ENCODE measurements at regions not wholly inside any gene's neighbourhood (a gene's known extent, or its start where the extent isn't known, plus 50 kb on each side); places are given as distances from the start of the nearest gene placed in this dataset.

GRCh38 chr19:31517224-31518180 lies 168.3 kb upstream of the TSHZ3 start:
- DNase-seq (ENCODE audit: insufficient read length, low spot score) (no peak), FAIRE-seq (no peak)
- no peak for TF ChIP-seq POLR2A (IDR thresholded peaks at IDR 0.05; ENCODE audit: low read depth, low read length)
- TF ChIP-seq POU2F2 (IDR thresholded peaks at IDR 0.05; ENCODE audit: low read depth, low read length): no peak
- TF ChIP-seq TAF1 (IDR thresholded peaks at IDR 0.05; ENCODE audit: low read depth, low read length): no peak
- TF ChIP-seq PAX5 (IDR thresholded peaks at IDR 0.05; ENCODE audit: insufficient read depth, low read length, severe bottlenecking): no peak
- TF ChIP-seq POLR2AphosphoS5 (IDR thresholded peaks at IDR 0.05; ENCODE audit: low read depth, low read length): no peak
- TF ChIP-seq SPI1 (IDR thresholded peaks at IDR 0.05; ENCODE audit: low read depth, low read length): no peak

GRCh38 chr19:31518216-31519020 lies 169.2 kb upstream of the TSHZ3 start:
- TF ChIP-seq SPI1 (IDR thresholded peaks at IDR 0.05; ENCODE audit: low read depth, low read length) (no peak), POLR2A (IDR thresholded peaks at IDR 0.05; ENCODE audit: low read depth, low read length) (no peak), POU2F2 (IDR thresholded peaks at IDR 0.05; ENCODE audit: low read depth, low read length) (no peak), POLR2AphosphoS5 (IDR thresholded peaks at IDR 0.05; ENCODE audit: low read depth, low read length) (no peak), PAX5 (IDR thresholded peaks at IDR 0.05; ENCODE audit: insufficient read depth, low read length, severe bottlenecking) (no peak), TAF1 (IDR thresholded peaks at IDR 0.05; ENCODE audit: low read depth, low read length) (no peak)
- FAIRE-seq: no peak
- no peak for DNase-seq (ENCODE audit: insufficient read length, low spot score)

GRCh38 chr19:31519256-31519655 lies 170.0 kb upstream of the TSHZ3 start:
- TF ChIP-seq POLR2A (IDR thresholded peaks at IDR 0.05; ENCODE audit: low read depth, low read length): no peak
- TF ChIP-seq POU2F2 (IDR thresholded peaks at IDR 0.05; ENCODE audit: low read depth, low read length): no peak
- no peak for TF ChIP-seq PAX5 (IDR thresholded peaks at IDR 0.05; ENCODE audit: insufficient read depth, low read length, severe bottlenecking)
- TF ChIP-seq POLR2AphosphoS5 (IDR thresholded peaks at IDR 0.05; ENCODE audit: low read depth, low read length): no peak
- no peak for TF ChIP-seq SPI1 (IDR thresholded peaks at IDR 0.05; ENCODE audit: low read depth, low read length)
- no peak for TF ChIP-seq TAF1 (IDR thresholded peaks at IDR 0.05; ENCODE audit: low read depth, low read length)
- FAIRE-seq (no peak), DNase-seq (ENCODE audit: insufficient read length, low spot score) (no peak)

- FAIRE-seq (no peak), DNase-seq (ENCODE audit: insufficient read length, low spot score) (no peak)
- no peak for TF ChIP-seq POLR2A (IDR thresholded peaks at IDR 0.05; ENCODE audit: low read depth, low read length)
Measured at GRCh38 chr19:31519908-31520307, 170.7 kb upstream of the TSHZ3 start.

GRCh38 chr19:31520633-31521032 lies 171.4 kb upstream of the TSHZ3 start:
- DNase-seq (ENCODE audit: insufficient read length, low spot score): no peak
- FAIRE-seq: no peak
- no peak for TF ChIP-seq POLR2A (IDR thresholded peaks at IDR 0.05; ENCODE audit: low read depth, low read length)
- TF ChIP-seq SPI1 (IDR thresholded peaks at IDR 0.05; ENCODE audit: low read depth, low read length): no peak
- no peak for TF ChIP-seq TAF1 (IDR thresholded peaks at IDR 0.05; ENCODE audit: low read depth, low read length)
- no peak for TF ChIP-seq PAX5 (IDR thresholded peaks at IDR 0.05; ENCODE audit: insufficient read depth, low read length, severe bottlenecking)
- TF ChIP-seq POLR2AphosphoS5 (IDR thresholded peaks at IDR 0.05; ENCODE audit: low read depth, low read length): no peak
- TF ChIP-seq POU2F2 (IDR thresholded peaks at IDR 0.05; ENCODE audit: low read depth, low read length): no peak

GRCh38 chr19:31525610-31526147 lies 176.4 kb upstream of the TSHZ3 start:
- FAIRE-seq (no peak), DNase-seq (ENCODE audit: insufficient read length, low spot score) (no peak)
- no peak for TF ChIP-seq POLR2A (IDR thresholded peaks at IDR 0.05; ENCODE audit: low read depth, low read length)
- no peak for TF ChIP-seq SPI1 (IDR thresholded peaks at IDR 0.05; ENCODE audit: low read depth, low read length)
- TF ChIP-seq TAF1 (IDR thresholded peaks at IDR 0.05; ENCODE audit: low read depth, low read length): no peak
- no peak for TF ChIP-seq POU2F2 (IDR thresholded peaks at IDR 0.05; ENCODE audit: low read depth, low read length)
- TF ChIP-seq POLR2AphosphoS5 (IDR thresholded peaks at IDR 0.05; ENCODE audit: low read depth, low read length): no peak
- no peak for TF ChIP-seq PAX5 (IDR thresholded peaks at IDR 0.05; ENCODE audit: insufficient read depth, low read length, severe bottlenecking)

GRCh38 chr19:31527443-31527842 lies 178.2 kb upstream of the TSHZ3 start:
- DNase-seq (ENCODE audit: insufficient read length, low spot score) (no peak), FAIRE-seq (no peak)
- TF ChIP-seq POLR2AphosphoS5 (IDR thresholded peaks at IDR 0.05; ENCODE audit: low read depth, low read length) (no peak), POLR2A (IDR thresholded peaks at IDR 0.05; ENCODE audit: low read depth, low read length) (no peak), POU2F2 (IDR thresholded peaks at IDR 0.05; ENCODE audit: low read depth, low read length) (no peak), SPI1 (IDR thresholded peaks at IDR 0.05; ENCODE audit: low read depth, low read length) (no peak), TAF1 (IDR thresholded peaks at IDR 0.05; ENCODE audit: low read depth, low read length) (no peak), PAX5 (IDR thresholded peaks at IDR 0.05; ENCODE audit: insufficient read depth, low read length, severe bottlenecking) (no peak)

- FAIRE-seq (no peak), DNase-seq (ENCODE audit: insufficient read length, low spot score) (no peak)
- TF ChIP-seq SPI1 (IDR thresholded peaks at IDR 0.05; ENCODE audit: low read depth, low read length) (no peak), POLR2AphosphoS5 (IDR thresholded peaks at IDR 0.05; ENCODE audit: low read depth, low read length) (no peak), PAX5 (IDR thresholded peaks at IDR 0.05; ENCODE audit: insufficient read depth, low read length, severe bottlenecking) (no peak), TAF1 (IDR thresholded peaks at IDR 0.05; ENCODE audit: low read depth, low read length) (no peak), POLR2A (IDR thresholded peaks at IDR 0.05; ENCODE audit: low read depth, low read length) (no peak), POU2F2 (IDR thresholded peaks at IDR 0.05; ENCODE audit: low read depth, low read length) (no peak)
Measured at GRCh38 chr19:31528261-31528660, 179.0 kb upstream of the TSHZ3 start.

- TF ChIP-seq POLR2A (IDR thresholded peaks at IDR 0.05; ENCODE audit: low read depth, low read length) (no peak), PAX5 (IDR thresholded peaks at IDR 0.05; ENCODE audit: insufficient read depth, low read length, severe bottlenecking) (no peak), POLR2AphosphoS5 (IDR thresholded peaks at IDR 0.05; ENCODE audit: low read depth, low read length) (no peak), SPI1 (IDR thresholded peaks at IDR 0.05; ENCODE audit: low read depth, low read length) (no peak), POU2F2 (IDR thresholded peaks at IDR 0.05; ENCODE audit: low read depth, low read length) (no peak), TAF1 (IDR thresholded peaks at IDR 0.05; ENCODE audit: low read depth, low read length) (no peak)
- FAIRE-seq: no peak
- no peak for DNase-seq (ENCODE audit: insufficient read length, low spot score)
Measured at GRCh38 chr19:31529121-31529520, 179.9 kb upstream of the TSHZ3 start.
